Glutamatergic neuron (in vitro differentiated cells): ENCODE measurements at regions not wholly inside any gene's neighbourhood (a gene's known extent, or its start where the extent isn't known, plus 50 kb on each side); places are given as distances from the start of the nearest gene placed in this dataset.
"Not testable (repeated sequence)": the region's sequence is repeated elsewhere in the genome, so short reads cannot be mapped to it uniquely, and the experiment has no call there.

Experiments
- DNase-seq: peaks from one replicate; pipeline ENCODE4 v3.0.0; 2022
- H3K27ac Mint-ChIP-seq: one replicate; pipeline ENCODE4 v1.8.0; 2020; ENCODE audit warnings: mild to moderate bottlenecking, mixed read lengths, inconsistent platforms; ENCODE audit not compliant: unreplicated experiment
- H3K27me3 Mint-ChIP-seq: one replicate; pipeline ENCODE4 v1.8.0; 2020; ENCODE audit warnings: mild to moderate bottlenecking, moderate library complexity, mixed read lengths, inconsistent platforms; ENCODE audit not compliant: unreplicated experiment
- H3K36me3 Mint-ChIP-seq: one replicate; pipeline ENCODE4 v1.8.0; 2020; ENCODE audit warnings: mild to moderate bottlenecking, mixed read lengths, inconsistent platforms; ENCODE audit not compliant: unreplicated experiment
- H3K4me1 Mint-ChIP-seq: one replicate; pipeline ENCODE4 v1.8.0; 2020; ENCODE audit warnings: mild to moderate bottlenecking, low read depth, mixed read lengths, inconsistent platforms; ENCODE audit not compliant: unreplicated experiment
- H3K4me3 Mint-ChIP-seq: one replicate; pipeline ENCODE4 v1.8.0; 2020; ENCODE audit warnings: mild to moderate bottlenecking, mixed read lengths, inconsistent platforms; ENCODE audit not compliant: unreplicated experiment
- H3K9me3 Mint-ChIP-seq: one replicate; pipeline ENCODE4 v1.8.0; 2020; ENCODE audit warnings: mild to moderate bottlenecking, moderate library complexity, mixed read lengths, inconsistent platforms; ENCODE audit not compliant: unreplicated experiment
- CTCF ChIP-seq: fragments of 200-600 bp; sonication (generic); IDR thresholded peaks from one replicate; pipeline ENCODE4 v1.5.0; 2021; ENCODE audit not compliant: partially characterized antibody, unreplicated experiment

GRCh38 chr1:30444850-30445249, 278.5 kb downstream of the MATN1 start:
- Mint-ChIP-seq H3K27ac (no peak overlapping the region), H3K9me3 (no peaks in the 10 kb centered on the region), H3K36me3 (no peaks in the 10 kb centered on the region), H3K4me1 (peaks cover 9% of the 10 kb centered on the region), H3K4me3 (no peak overlapping the region), H3K27me3 (no peaks in the 10 kb centered on the region)
- no peak for TF ChIP-seq CTCF
- DNase-seq = no peak

- peaks cover 9% of the 10 kb centered on the region for H3K4me1 Mint-ChIP-seq
- DNase-seq = no peak
- H3K4me3 Mint-ChIP-seq = no peak overlapping the region
- H3K36me3 Mint-ChIP-seq = no peaks in the 10 kb centered on the region
- H3K9me3 Mint-ChIP-seq = no peaks in the 10 kb centered on the region
- H3K27me3 Mint-ChIP-seq = no peaks in the 10 kb centered on the region
- H3K27ac Mint-ChIP-seq = no peak overlapping the region
- no peak for TF ChIP-seq CTCF
Measured at GRCh38 chr1:30444401-30444800, 279.0 kb downstream of the MATN1 start.

- not testable (repeated sequence) for H3K9me3 Mint-ChIP-seq, H3K4me1 Mint-ChIP-seq, H3K36me3 Mint-ChIP-seq, H3K27ac Mint-ChIP-seq, H3K4me3 Mint-ChIP-seq, DNase-seq, H3K27me3 Mint-ChIP-seq
Measured at GRCh38 chr1:30438274-30438673, 285.1 kb downstream of the MATN1 start.

GRCh38 chr1:30437059-30437576, 286.3 kb downstream of the MATN1 start:
- H3K27me3 Mint-ChIP-seq = peaks cover 4% of the 10 kb centered on the region
- peaks cover 8% of the 10 kb centered on the region for H3K36me3 Mint-ChIP-seq
- peaks cover 7% of the 10 kb centered on the region for H3K9me3 Mint-ChIP-seq
- no peaks in the 10 kb centered on the region for H3K4me1 Mint-ChIP-seq
- TF ChIP-seq CTCF = no peak
- H3K27ac Mint-ChIP-seq = no peak overlapping the region
- no peak overlapping the region for H3K4me3 Mint-ChIP-seq
- no peak for DNase-seq

- Mint-ChIP-seq H3K4me1 (no peaks in the 10 kb centered on the region), H3K36me3 (peaks cover 10% of the 10 kb centered on the region), H3K27me3 (peaks cover 3% of the 10 kb centered on the region), H3K9me3 (peaks cover 4% of the 10 kb centered on the region), H3K4me3 (no peak overlapping the region), H3K27ac (no peak overlapping the region)
- DNase-seq = no peak
- no peak for TF ChIP-seq CTCF
Measured at GRCh38 chr1:30427545-30427944, 295.8 kb downstream of the MATN1 start.

GRCh38 chr1:30425046-30425445, 298.3 kb downstream of the MATN1 start:
- no peak for DNase-seq
- peaks cover 3% of the 10 kb centered on the region for H3K9me3 Mint-ChIP-seq
- TF ChIP-seq CTCF = no peak
- peaks cover 10% of the 10 kb centered on the region for H3K36me3 Mint-ChIP-seq
- H3K27ac Mint-ChIP-seq = no peak overlapping the region
- H3K4me3 Mint-ChIP-seq = no peak overlapping the region
- no peaks in the 10 kb centered on the region for H3K27me3 Mint-ChIP-seq
- H3K4me1 Mint-ChIP-seq = no peaks in the 10 kb centered on the region
